ENCODE measurements at regions not wholly inside any gene's neighbourhood (a gene's known extent, or its start where the extent isn't known, plus 50 kb on each side); places are given as distances from the start of the nearest gene placed in this dataset.

GRCh38 chr12:29996993-29997392 lies 213.3 kb upstream of the TMTC1 start:
- H3K27me3 ChIP-seq = no peaks in the 10 kb centered on the region
- H3K4me1 ChIP-seq = no peaks in the 10 kb centered on the region
- ATAC-seq (no peak), DNase-seq (no peak), FAIRE-seq (no peak)
- H3K27ac ChIP-seq = no peak overlapping the region
- intact Hi-C loops (cut with DNase I) = no loop called here
- H3K36me3 ChIP-seq = no peaks in the 10 kb centered on the region
- WGBS, 2 donors = 66 to 80% methylated on average over 3 of the region's 3 CpGs
- no peak overlapping the region for H3K4me3 ChIP-seq
- no peak for TF ChIP-seq CTCF (IDR thresholded peaks at IDR 0.05)
- no peaks in the 10 kb centered on the region for H3K9me3 ChIP-seq

GRCh38 chr12:29992366-29992765 lies 208.6 kb upstream of the TMTC1 start:
- WGBS, 2 donors = 60 to 63% methylated on average over 2 of the region's 2 CpGs
- DNase-seq (no peak), ATAC-seq (no peak), FAIRE-seq (no peak)
- intact Hi-C loops (cut with DNase I) = no loop called here
- no peak overlapping the region for H3K27ac ChIP-seq
- no peaks in the 10 kb centered on the region for H3K4me1 ChIP-seq
- H3K36me3 ChIP-seq = no peaks in the 10 kb centered on the region
- no peak for TF ChIP-seq CTCF (IDR thresholded peaks at IDR 0.05)
- no peak overlapping the region for H3K4me3 ChIP-seq
- H3K9me3 ChIP-seq = no peaks in the 10 kb centered on the region
- no peaks in the 10 kb centered on the region for H3K27me3 ChIP-seq

- no peaks in the 10 kb centered on the region for H3K27me3 ChIP-seq
- H3K36me3 ChIP-seq = no peaks in the 10 kb centered on the region
- H3K9me3 ChIP-seq = no peaks in the 10 kb centered on the region
- no peak overlapping the region for H3K4me3 ChIP-seq
- ATAC-seq = no peak
- no peak for DNase-seq
- TF ChIP-seq CTCF (IDR thresholded peaks at IDR 0.05) = no peak
- 48 to 59% methylated on average over 2 of the region's 2 CpGs for WGBS, 2 donors
- no peak overlapping the region for H3K27ac ChIP-seq
- FAIRE-seq = no peak
- no peaks in the 10 kb centered on the region for H3K4me1 ChIP-seq
- intact Hi-C loops (cut with DNase I) = no loop called here
These were observed 208.2 kb upstream of the TMTC1 start for GRCh38 chr12:29991924-29992323.

GRCh38 chr12:29990971-29991370 lies 207.2 kb upstream of the TMTC1 start:
- no peaks in the 10 kb centered on the region for H3K9me3 ChIP-seq
- no peak for ATAC-seq
- H3K27ac ChIP-seq = no peak overlapping the region
- no peaks in the 10 kb centered on the region for H3K36me3 ChIP-seq
- TF ChIP-seq CTCF (IDR thresholded peaks at IDR 0.05) = no peak
- DNase-seq = no peak
- H3K4me1 ChIP-seq = no peaks in the 10 kb centered on the region
- intact Hi-C loops (cut with DNase I) = no loop called here
- FAIRE-seq = no peak
- H3K4me3 ChIP-seq = no peak overlapping the region
- no peaks in the 10 kb centered on the region for H3K27me3 ChIP-seq
- WGBS, 2 donors = 61 to 71% methylated on average over 4 of the region's 4 CpGs

- ATAC-seq = no peak
- no peak for TF ChIP-seq CTCF (IDR thresholded peaks at IDR 0.05)
- intact Hi-C loops (cut with DNase I) = no loop called here
- no peak overlapping the region for H3K4me3 ChIP-seq
- 74 to 83% methylated on average over 2 of the region's 2 CpGs for whole genome bisulfite sequencing, 2 donors
- H3K27ac ChIP-seq = no peak overlapping the region
- DNase-seq = no peak
- H3K36me3 ChIP-seq = no peaks in the 10 kb centered on the region
- H3K4me1 ChIP-seq = no peaks in the 10 kb centered on the region
- no peak for FAIRE-seq
- no peaks in the 10 kb centered on the region for H3K9me3 ChIP-seq
- H3K27me3 ChIP-seq = no peaks in the 10 kb centered on the region
These were observed 200.1 kb upstream of the TMTC1 start for GRCh38 chr12:29983851-29984250.
